Thymus (tissue), 11 donors: ENCODE measurements at regions not wholly inside any gene's neighbourhood (a gene's known extent, or its start where the extent isn't known, plus 50 kb on each side); places are given as distances from the start of the nearest gene placed in this dataset.
A peak's percentile ranks its signal among the peaks of the same experiment; 100 is the strongest.
"Not testable (repeated sequence)": the region's sequence is repeated elsewhere in the genome, so short reads cannot be mapped to it uniquely, and the experiment has no call there.

ENCODE experiments used
- DNase-seq, 9 donors: peaks; one replicate each; pipeline ENCODE4 v3.0.0-alpha.2; 2013; ENCODE audit warnings: low spot score in 9 of 9, low read depth in 6 of 9, missing footprints in 1 of 9
- H3K27ac ChIP-seq, 2 donors: one replicate each; pipeline ENCODE4 v1.5.1; 2013; ENCODE audit warnings: control low read depth in 1 of 2, low read depth in 1 of 2, low read length in 1 of 2, mild to moderate bottlenecking in 1 of 2, moderate library complexity in 1 of 2
- H3K27me3 ChIP-seq, 2 donors: one replicate each; pipeline ENCODE4 v1.5.1; 2013; ENCODE audit warnings: low read length in 1 of 2; ENCODE audit not compliant: control insufficient read depth in 2 of 2, insufficient read depth in 1 of 2
- H3K36me3 ChIP-seq, 2 donors: one replicate each; pipeline ENCODE4 v1.5.1; 2013; ENCODE audit warnings: low read length in 1 of 2, mild to moderate bottlenecking in 1 of 2, moderate library complexity in 1 of 2; ENCODE audit not compliant: control insufficient read depth in 2 of 2, insufficient read depth in 2 of 2
- H3K4me1 ChIP-seq, 2 donors: one replicate each; pipeline ENCODE4 v1.5.1; 2013; ENCODE audit warnings: low read length in 2 of 2; ENCODE audit not compliant: control insufficient read depth in 2 of 2, insufficient read depth in 2 of 2
- H3K4me3 ChIP-seq, 2 donors: one replicate each; pipeline ENCODE4 v1.5.1; 2013; ENCODE audit warnings: low read length in 2 of 2, control low read depth in 1 of 2, mild to moderate bottlenecking in 1 of 2
- H3K9me3 ChIP-seq, 2 donors: one replicate each; pipeline ENCODE4 v1.5.1; 2013; ENCODE audit warnings: low read length in 1 of 2, mild to moderate bottlenecking in 1 of 2; ENCODE audit not compliant: control insufficient read depth in 2 of 2, insufficient read depth in 1 of 2
- WGBS: extraction: QIAGEN DNeasy Blood & Tissue Kit; methylation state at CpG from one replicate; pipeline ENCODE4 v1.1.7; 2013; 5-methylcytosine and 5-hydroxymethylcytosine counted together
- donor health status: healthy.

DNA sequence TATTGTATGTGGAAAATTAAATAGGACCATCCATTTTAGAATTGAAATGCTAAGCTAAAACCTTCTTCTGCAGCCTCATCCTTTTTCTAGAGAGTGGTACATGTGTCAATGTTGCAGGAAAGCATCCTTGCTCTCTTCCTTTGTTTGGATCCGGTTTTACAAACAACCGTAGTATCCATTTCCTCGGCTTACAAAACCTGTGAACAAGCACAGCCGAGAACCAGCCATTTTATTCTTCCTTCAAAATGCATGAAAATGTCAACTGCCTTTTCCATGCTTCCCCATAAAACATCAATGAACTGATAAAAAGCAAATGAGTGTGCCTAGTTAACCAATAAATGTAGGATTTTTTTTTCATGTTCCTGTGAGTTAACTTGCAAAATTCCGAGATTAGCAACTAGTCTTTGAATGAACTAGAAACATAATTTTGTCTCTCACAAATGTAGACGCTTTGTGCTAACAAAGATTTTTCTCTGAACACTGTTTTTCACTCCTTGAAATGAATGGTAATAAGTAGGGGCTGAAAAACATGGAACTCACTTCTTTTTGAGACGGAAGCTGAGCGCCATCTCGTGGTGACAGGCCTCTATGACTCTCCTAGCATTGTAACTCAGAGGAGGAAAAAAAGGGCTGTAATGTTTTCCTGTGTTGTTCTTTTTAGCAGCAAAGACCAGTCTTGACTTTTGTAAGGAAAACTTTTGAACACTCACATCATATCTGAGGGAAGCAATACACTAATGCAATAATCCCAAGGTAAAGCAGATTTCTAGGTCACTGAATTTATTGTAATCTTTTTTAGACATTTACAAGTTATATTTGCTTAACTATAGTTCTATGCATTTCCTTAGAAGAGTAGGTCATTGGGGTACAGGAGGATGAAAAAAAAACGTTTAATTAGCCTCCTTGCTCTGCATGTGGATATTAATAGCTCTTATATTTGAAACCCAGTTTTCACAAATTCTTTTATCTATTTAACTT is 157.4 kb upstream of the FOXG1 start:
- H3K27ac ChIP-seq = no peak overlapping the region
- no peak overlapping the region for H3K4me3 ChIP-seq
- peak in 4 of 9 donors; percentile 1 to 16 (median 10) for DNase-seq

DNA sequence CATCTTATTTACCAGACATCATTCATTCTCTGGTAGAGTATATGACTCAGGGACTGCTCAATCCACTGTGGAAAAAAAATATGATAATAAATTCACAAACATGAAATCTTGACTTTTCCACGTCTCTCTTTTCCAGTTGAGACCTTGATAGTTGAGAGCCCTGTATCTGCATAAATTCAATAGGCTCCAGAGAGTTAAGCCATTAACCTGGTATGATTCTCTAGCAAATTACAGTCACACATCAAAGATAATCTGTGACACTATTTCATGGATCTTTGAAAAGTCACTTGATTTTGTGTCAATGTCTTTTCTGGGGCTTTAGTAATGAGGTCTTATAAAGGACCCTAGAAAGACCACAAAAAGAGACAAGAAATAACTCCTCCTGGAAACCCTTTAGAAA is 154.2 kb upstream of the FOXG1 start:
- WGBS = 63% methylated on average over 1 of the region's 1 CpG
- Histone ChIP-seq H3K4me1 (no peaks in the 10 kb centered on the region), H3K4me3 (no peak overlapping the region), H3K9me3 (no peaks in the 10 kb centered on the region), H3K27ac (no peak overlapping the region), H3K27me3 (no peaks in the 10 kb centered on the region), H3K36me3 (no peaks in the 10 kb centered on the region)
- DNase-seq = no peak

More for the DNA sequence above, 157.4 kb upstream of the FOXG1 start:
- H3K27me3 ChIP-seq = no peaks in the 10 kb centered on the region
- H3K4me1 ChIP-seq = no peaks in the 10 kb centered on the region
- WGBS = 31% methylated on average over 10 of the region's 10 CpGs
- no peaks in the 10 kb centered on the region for H3K36me3 ChIP-seq
- H3K9me3 ChIP-seq = no peaks in the 10 kb centered on the region

DNA sequence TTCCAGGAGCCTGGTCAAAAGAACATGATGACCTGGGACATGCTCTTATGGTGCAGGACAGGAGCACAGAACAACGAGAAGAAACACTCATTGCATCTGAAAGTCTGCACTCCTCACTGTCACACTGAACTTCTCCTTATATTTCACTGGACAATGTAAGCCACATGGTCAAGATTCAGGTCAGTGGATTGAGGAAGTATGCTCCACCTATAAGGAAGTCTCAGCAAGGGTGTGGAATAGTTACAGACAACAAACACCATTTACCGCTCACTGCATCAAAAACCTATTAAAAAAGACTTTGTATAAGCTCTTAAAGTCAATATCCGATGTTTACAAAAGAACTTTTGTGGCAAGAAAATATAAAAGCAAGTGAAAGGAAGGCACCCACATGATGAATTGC is 153.1 kb upstream of the FOXG1 start:
- no peaks in the 10 kb centered on the region for H3K36me3 ChIP-seq
- no peaks in the 10 kb centered on the region for H3K4me1 ChIP-seq
- no peak overlapping the region for H3K27ac ChIP-seq
- DNase-seq = no peak
- 86% methylated on average over 3 of the region's 3 CpGs for WGBS
- no peaks in the 10 kb centered on the region for H3K27me3 ChIP-seq
- no peak overlapping the region for H3K4me3 ChIP-seq
- H3K9me3 ChIP-seq = no peaks in the 10 kb centered on the region

DNA sequence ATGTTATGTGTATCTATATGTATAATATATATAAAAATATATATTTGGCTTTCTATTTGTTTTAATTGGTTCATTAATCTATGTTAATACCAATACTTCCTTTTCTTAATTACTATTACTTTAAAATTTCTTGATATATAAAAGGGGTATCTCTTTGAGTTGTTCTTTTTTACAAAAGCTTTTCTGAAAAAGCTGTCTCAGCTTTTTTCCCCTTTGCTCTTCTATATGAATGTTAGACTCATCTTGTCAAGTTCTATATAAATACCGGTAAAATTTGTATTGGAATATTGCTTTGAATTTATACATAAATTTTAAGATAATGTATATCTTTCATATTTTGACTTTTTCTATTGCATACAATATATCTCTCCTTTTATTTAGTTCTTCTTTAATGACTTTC is 139.8 kb upstream of the FOXG1 start:
- no peaks in the 10 kb centered on the region for H3K27me3 ChIP-seq
- H3K4me1 ChIP-seq = no peaks in the 10 kb centered on the region
- no peak overlapping the region for H3K27ac ChIP-seq
- WGBS = 44% methylated on average over 1 of the region's 1 CpG
- no peaks in the 10 kb centered on the region for H3K36me3 ChIP-seq
- H3K4me3 ChIP-seq = no peak overlapping the region
- no peak for DNase-seq
- H3K9me3 ChIP-seq = no peaks in the 10 kb centered on the region

DNA sequence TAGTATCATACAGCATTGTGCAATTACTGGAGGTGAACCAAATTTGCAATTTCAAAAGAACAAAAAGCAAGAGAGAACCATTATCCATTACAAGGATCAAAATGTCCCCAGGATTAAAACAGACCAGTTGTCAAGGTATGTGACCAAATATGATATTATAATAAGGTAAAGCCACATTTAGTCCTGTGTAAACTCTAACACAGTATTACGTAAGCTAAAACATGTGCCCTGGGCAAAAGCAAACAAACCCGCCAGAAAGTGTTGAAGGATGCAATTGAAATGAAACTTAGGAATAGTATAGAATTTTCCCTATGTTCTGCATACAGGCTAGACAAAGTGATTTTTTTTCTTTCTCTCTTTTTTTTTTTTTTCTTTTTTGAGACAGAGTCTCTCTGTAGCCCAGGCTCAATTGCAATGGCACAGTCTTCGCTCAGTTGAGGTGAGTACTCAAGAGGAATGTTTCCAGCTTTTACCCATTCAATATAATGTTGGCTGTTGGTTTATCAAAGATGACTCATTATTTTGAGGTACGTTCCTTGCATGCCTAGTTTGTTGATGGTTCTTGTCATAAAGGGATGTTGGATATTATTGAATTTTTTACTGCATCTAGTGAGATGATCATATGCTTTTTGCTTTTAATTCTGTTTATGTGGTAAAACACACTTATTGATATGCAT is 137.1 kb upstream of the FOXG1 start:
- no peak overlapping the region for H3K4me3 ChIP-seq
- H3K36me3 ChIP-seq = no peaks in the 10 kb centered on the region
- no peaks in the 10 kb centered on the region for H3K4me1 ChIP-seq
- H3K9me3 ChIP-seq = no peaks in the 10 kb centered on the region
- no peaks in the 10 kb centered on the region for H3K27me3 ChIP-seq
- H3K27ac ChIP-seq = no peak overlapping the region
- DNase-seq = no peak
- WGBS = 93% methylated on average over 4 of the region's 4 CpGs

DNA sequence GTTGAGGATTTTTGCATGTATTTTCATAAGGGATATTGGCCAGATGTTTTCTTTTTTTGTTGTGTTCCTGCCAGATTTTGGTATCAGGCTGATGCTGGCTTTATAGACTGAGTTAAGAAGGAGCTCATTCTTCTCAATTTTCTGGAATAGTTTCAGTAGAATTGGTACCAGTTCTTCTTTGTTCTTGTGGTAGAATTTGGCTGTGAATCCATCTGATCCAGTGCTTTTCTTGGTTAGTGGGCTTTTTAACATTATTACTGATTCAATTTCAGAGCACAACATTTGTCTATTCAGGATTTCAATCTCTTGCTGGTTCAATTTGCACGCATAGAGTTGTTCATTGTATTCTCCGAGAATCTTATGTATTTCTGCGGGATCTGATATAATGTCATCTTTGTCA is 136.5 kb upstream of the FOXG1 start:
- no peak for DNase-seq
- H3K27me3 ChIP-seq = no peaks in the 10 kb centered on the region
- no peak overlapping the region for H3K4me3 ChIP-seq
- no peaks in the 10 kb centered on the region for H3K4me1 ChIP-seq
- H3K36me3 ChIP-seq = no peaks in the 10 kb centered on the region
- no peaks in the 10 kb centered on the region for H3K9me3 ChIP-seq
- WGBS = 98% methylated on average over 3 of the region's 3 CpGs
- H3K27ac ChIP-seq = no peak overlapping the region

DNA sequence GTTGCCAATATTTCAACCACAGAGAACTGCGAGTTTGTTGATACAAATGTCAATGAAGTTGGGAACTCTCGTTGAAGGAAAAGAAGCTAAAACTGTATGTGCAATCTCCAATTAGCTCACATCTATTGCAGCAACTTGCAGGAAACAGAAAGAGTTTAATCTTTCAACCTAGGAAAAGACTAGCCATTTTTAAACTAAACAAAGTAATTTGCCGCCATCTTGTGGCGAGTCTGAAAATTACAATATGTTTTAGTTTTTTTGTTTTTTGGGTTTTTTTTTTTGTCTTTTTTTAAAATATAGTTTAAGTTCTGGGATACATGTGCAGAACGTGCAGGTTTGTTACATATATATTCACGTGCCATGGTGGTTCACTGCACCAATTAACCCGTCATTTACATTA is 131.2 kb upstream of the FOXG1 start:
- no peak overlapping the region for H3K27ac ChIP-seq
- no peaks in the 10 kb centered on the region for H3K4me1 ChIP-seq
- H3K27me3 ChIP-seq = no peaks in the 10 kb centered on the region
- no peaks in the 10 kb centered on the region for H3K36me3 ChIP-seq
- DNase-seq = peak in 3 of 9 donors; percentile 3 to 28 (median 8)
- WGBS = 3% methylated on average over 7 of the region's 7 CpGs
- no peak overlapping the region for H3K4me3 ChIP-seq
- no peaks in the 10 kb centered on the region for H3K9me3 ChIP-seq

DNA sequence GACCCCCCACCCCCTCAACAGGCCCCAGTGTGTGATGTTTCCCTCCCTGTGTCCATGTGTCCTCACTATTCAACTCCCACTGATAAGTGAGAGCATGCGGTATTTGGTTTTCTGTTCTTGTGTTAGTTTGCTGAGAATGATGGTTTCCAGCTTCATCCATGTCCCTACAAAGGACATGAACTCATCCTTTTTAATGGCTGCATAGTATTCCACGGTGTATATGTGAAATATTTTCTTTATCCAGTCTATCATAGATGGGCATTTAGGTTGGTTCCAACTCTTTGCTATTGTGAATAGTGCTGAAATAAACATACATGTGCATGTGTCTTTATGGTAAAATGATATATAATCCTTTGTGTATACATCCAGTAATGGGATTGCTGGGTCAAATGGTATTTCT is 130.8 kb upstream of the FOXG1 start:
- not testable (repeated sequence) for H3K27me3 ChIP-seq, DNase-seq, H3K27ac ChIP-seq, H3K4me3 ChIP-seq, H3K36me3 ChIP-seq, H3K4me1 ChIP-seq, H3K9me3 ChIP-seq
- 59% methylated on average over 2 of the region's 2 CpGs for WGBS

DNA sequence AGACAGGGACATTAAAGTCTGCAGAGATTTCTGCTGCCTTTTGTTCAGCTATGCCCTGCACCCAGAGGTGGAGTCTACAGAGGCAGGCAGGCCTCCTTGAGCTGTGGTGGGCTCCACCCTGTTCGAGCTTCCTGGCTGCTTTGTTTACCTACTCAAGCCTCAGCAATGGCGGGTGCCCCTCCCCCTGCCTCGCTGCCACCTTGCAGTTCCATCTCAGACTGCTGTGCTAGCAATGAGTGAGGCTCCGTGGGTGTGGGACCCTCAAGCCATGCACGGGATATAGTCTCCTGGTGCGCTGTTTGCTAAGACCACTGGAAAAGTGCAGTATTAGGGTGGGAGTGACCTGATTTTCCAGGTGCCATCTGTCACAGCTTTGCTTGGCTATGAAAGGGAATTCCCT is 125.4 kb upstream of the FOXG1 start:
- H3K36me3 ChIP-seq, H3K9me3 ChIP-seq, DNase-seq, H3K27me3 ChIP-seq, H3K4me3 ChIP-seq, H3K27ac ChIP-seq, H3K4me1 ChIP-seq: not testable (repeated sequence)
- 89% methylated on average over 6 of the region's 6 CpGs for WGBS
